ENCODE measurements at regions not wholly inside any gene's neighbourhood (a gene's known extent, or its start where the extent isn't known, plus 50 kb on each side); places are given as distances from the start of the nearest gene placed in this dataset.

DNA sequence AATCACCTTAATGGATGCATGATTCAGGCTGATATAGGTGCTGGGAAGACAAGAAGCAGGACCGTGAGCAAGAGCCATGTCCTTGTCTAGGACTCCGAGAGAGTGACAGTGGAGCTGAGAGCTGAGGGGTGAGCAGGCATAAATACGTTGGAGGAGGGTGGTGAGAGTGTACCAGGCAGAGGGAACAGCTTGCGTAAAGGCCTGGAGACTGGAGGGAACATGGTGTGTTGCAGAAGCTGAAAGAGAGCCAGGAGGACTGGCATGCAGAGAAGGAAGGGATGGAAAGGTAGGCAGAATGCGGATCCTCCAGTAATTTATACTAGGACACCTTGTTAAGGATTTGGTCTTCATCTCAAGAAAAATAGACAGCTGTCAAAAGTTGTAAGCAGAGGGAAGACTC, 653.2 kb downstream of the HS3ST4 start:
- no peak for ATAC-seq (ENCODE audit: poor library complexity)
- TF ChIP-seq, protein P1, sequence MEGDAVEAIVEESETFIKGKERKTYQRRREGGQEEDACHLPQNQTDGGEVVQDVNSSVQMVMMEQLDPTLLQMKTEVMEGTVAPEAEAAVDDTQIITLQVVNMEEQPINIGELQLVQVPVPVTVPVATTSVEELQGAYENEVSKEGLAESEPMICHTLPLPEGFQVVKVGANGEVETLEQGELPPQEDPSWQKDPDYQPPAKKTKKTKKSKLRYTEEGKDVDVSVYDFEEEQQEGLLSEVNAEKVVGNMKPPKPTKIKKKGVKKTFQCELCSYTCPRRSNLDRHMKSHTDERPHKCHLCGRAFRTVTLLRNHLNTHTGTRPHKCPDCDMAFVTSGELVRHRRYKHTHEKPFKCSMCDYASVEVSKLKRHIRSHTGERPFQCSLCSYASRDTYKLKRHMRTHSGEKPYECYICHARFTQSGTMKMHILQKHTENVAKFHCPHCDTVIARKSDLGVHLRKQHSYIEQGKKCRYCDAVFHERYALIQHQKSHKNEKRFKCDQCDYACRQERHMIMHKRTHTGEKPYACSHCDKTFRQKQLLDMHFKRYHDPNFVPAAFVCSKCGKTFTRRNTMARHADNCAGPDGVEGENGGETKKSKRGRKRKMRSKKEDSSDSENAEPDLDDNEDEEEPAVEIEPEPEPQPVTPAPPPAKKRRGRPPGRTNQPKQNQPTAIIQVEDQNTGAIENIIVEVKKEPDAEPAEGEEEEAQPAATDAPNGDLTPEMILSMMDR (IDR thresholded peaks at IDR 0.05): no peak
- Histone ChIP-seq H3K36me3 (ENCODE audit: insufficient read depth, low read length) (no peaks in the 10 kb centered on the region), H3K4me3 (ENCODE audit: low read length) (no peak overlapping the region), H3K27me3 (ENCODE audit: control insufficient read depth in 1 of 2, insufficient read depth in 2 of 2, low read length in 2 of 2) (no peaks in the 10 kb centered on the region), H3K9me3 (ENCODE audit: control insufficient read depth in 1 of 2, insufficient read depth in 1 of 2, low read length in 2 of 2) (peaks cover 0 to 3% of the 10 kb centered on the region in 2 experiments), H3K27ac (ENCODE audit: low read depth in 1 of 2, low read length in 2 of 2) (no peak overlapping the region), H3K4me1 (ENCODE audit: insufficient read depth, low read length) (no peaks in the 10 kb centered on the region)
- Mint-ChIP-seq H3K4me1 (ENCODE audit: low read depth) (no peaks in the 10 kb centered on the region), H3K36me3 (ENCODE audit: low read depth) (no peaks in the 10 kb centered on the region), H3K9me3 (no peaks in the 10 kb centered on the region), H3K27ac (no peak overlapping the region), H3K4me3 (no peak overlapping the region), H3K27me3 (no peaks in the 10 kb centered on the region)
- intact Hi-C loops (cut with DNase I, micrococcal nuclease): no loop called here
- ChIA-PET CTCF (no interaction called here), POLR2A (no interaction called here)
- no peak for DNase-seq

DNA sequence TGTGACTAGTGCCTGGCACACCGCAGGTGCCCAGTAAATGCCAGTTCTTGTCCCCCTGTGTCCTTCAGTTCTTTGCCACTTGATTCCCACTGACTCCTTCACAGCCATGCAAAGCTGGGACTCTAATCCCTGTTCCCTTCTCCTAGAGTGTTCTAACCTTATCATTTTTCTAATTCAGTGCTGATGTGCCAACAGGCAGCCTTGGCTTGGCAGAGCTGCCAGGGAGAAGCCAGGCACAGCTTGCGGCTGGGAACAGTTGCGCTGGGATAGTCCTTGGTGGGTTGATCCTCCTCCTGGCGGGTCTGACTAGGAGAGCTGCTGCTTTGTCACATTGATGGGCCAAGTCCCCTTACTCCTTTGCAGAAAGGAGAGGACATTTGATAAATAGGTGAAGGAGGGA, 654.2 kb downstream of the HS3ST4 start:
- Mint-ChIP-seq H3K36me3 (ENCODE audit: low read depth) (no peaks in the 10 kb centered on the region), H3K27me3 (no peaks in the 10 kb centered on the region), H3K9me3 (peaks cover under 1% of the 10 kb centered on the region), H3K4me1 (ENCODE audit: low read depth) (no peaks in the 10 kb centered on the region), H3K4me3 (no peak overlapping the region), H3K27ac (no peak overlapping the region)
- TF ChIP-seq, protein P1 (IDR thresholded peaks at IDR 0.05): no peak
- H3K4me3 ChIP-seq (ENCODE audit: low read length): no peak overlapping the region
- no peak for DNase-seq
- intact Hi-C loops (cut with DNase I, micrococcal nuclease): no loop called here
- ChIA-PET CTCF (no interaction called here), POLR2A (no interaction called here)
- no peaks in the 10 kb centered on the region for H3K36me3 ChIP-seq (ENCODE audit: insufficient read depth, low read length)
- H3K9me3 ChIP-seq (ENCODE audit: control insufficient read depth in 1 of 2, insufficient read depth in 1 of 2, low read length in 2 of 2): peaks cover 0 to 3% of the 10 kb centered on the region in 2 experiments
- no peak for ATAC-seq (ENCODE audit: poor library complexity)
- H3K27me3 ChIP-seq (ENCODE audit: control insufficient read depth in 1 of 2, insufficient read depth in 2 of 2, low read length in 2 of 2): no peaks in the 10 kb centered on the region
- H3K4me1 ChIP-seq (ENCODE audit: insufficient read depth, low read length): no peaks in the 10 kb centered on the region
- H3K27ac ChIP-seq (ENCODE audit: low read depth in 1 of 2, low read length in 2 of 2): no peak overlapping the region

DNA sequence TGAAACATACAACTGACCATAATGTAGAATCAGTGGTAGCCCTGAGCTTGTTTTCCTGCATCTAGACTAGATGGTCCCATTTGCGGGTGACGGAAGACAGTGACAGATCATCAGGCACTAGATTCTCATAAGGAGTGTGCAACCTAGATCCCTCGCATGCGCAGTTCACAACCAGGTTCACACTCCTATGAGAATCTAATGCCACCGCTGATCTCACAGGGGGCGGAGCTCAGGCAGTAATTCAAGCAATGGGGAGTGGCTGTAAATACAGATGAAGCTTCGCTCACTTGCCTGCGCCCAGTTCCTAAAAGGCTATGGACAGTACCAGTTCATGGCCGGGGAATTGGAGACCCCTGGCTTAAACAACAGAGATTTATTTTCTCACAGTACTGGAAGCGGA, 656.3 kb downstream of the HS3ST4 start:
- intact Hi-C loops (cut with DNase I, micrococcal nuclease): no loop called here
- CTCF ChIA-PET: no interaction called here
- Histone ChIP-seq H3K4me3 (ENCODE audit: low read length) (no peak overlapping the region), H3K27me3 (ENCODE audit: control insufficient read depth in 1 of 2, insufficient read depth in 2 of 2, low read length in 2 of 2) (no peaks in the 10 kb centered on the region), H3K27ac (ENCODE audit: low read depth in 1 of 2, low read length in 2 of 2) (no peak overlapping the region), H3K4me1 (ENCODE audit: insufficient read depth, low read length) (no peaks in the 10 kb centered on the region), H3K9me3 (ENCODE audit: control insufficient read depth in 1 of 2, insufficient read depth in 1 of 2, low read length in 2 of 2) (peaks cover 0 to 3% of the 10 kb centered on the region in 2 experiments), H3K36me3 (ENCODE audit: insufficient read depth, low read length) (no peaks in the 10 kb centered on the region)
- TF ChIP-seq, protein P1 (IDR thresholded peaks at IDR 0.05): no peak
- no peaks in the 10 kb centered on the region for H3K4me1 Mint-ChIP-seq (ENCODE audit: low read depth)
- H3K9me3 Mint-ChIP-seq: peaks cover 3% of the 10 kb centered on the region
- DNase-seq (no peak), ATAC-seq (ENCODE audit: poor library complexity) (no peak)
- no peaks in the 10 kb centered on the region for H3K36me3 Mint-ChIP-seq (ENCODE audit: low read depth)
- H3K27ac Mint-ChIP-seq: no peak overlapping the region
- POLR2A ChIA-PET: no interaction called here
- no peak overlapping the region for H3K4me3 Mint-ChIP-seq
- H3K27me3 Mint-ChIP-seq: no peaks in the 10 kb centered on the region
